ENCODE measurements at regions not wholly inside any gene's neighbourhood (a gene's known extent, or its start where the extent isn't known, plus 50 kb on each side); places are given as distances from the start of the nearest gene placed in this dataset.

- Mint-ChIP-seq H3K4me1 (no peaks in the 10 kb centered on the region), H3K36me3 (ENCODE audit: low read depth) (no peaks in the 10 kb centered on the region), H3K27ac (no peak overlapping the region), H3K9me3 (no peaks in the 10 kb centered on the region), H3K4me3 (no peak overlapping the region), H3K27me3 (ENCODE audit: insufficient read depth, low read depth, poor library complexity) (peaks cover 8% of the 10 kb centered on the region)
- Histone ChIP-seq H3K4me1 (ENCODE audit: insufficient read depth) (no peaks in the 10 kb centered on the region), H3K4me3 (no peak overlapping the region), H4K20me1 (replicated peaks; ENCODE audit: insufficient read depth) (no peaks in the 10 kb centered on the region), H3K4me2 (no peak overlapping the region), H3K27ac (ENCODE audit: low read depth) (no peak overlapping the region), H3F3A (replicated peaks; ENCODE audit: low read depth) (no peaks in the 10 kb centered on the region), H3K9me2 (ENCODE audit: insufficient read depth) (peaks cover 22% of the 10 kb centered on the region), H3K79me2 (replicated peaks; ENCODE audit: insufficient read depth) (no peaks in the 10 kb centered on the region), H3K36me3 (ENCODE audit: insufficient read depth) (no peaks in the 10 kb centered on the region), H3K27me3 (ENCODE audit: insufficient read depth) (no peaks in the 10 kb centered on the region), H2AFZ (no peak overlapping the region)
- ATAC-seq (no peak), DNase-seq (ENCODE audit: low spot score) (no peak)
- TF ChIP-seq NANOG (IDR thresholded peaks at IDR 0.05; ENCODE audit: borderline replicate concordance) (no peak), EZH2phosphoT487 (IDR thresholded peaks at IDR 0.05; ENCODE audit: unreplicated experiment) (no peak), JUNB (IDR thresholded peaks at IDR 0.05; ENCODE audit: unreplicated experiment) (no peak), CREB1 (CRISPR knock-in tag; IDR thresholded peaks at IDR 0.05; ENCODE audit: low read depth) (no peak)
Observed at GRCh38 chr6:14589175-14589574, 471.6 kb downstream of the CD83 start.

- Histone ChIP-seq H3K79me2 (replicated peaks; ENCODE audit: insufficient read depth) (no peaks in the 10 kb centered on the region), H3K27ac (ENCODE audit: low read depth) (no peak overlapping the region), H3K36me3 (ENCODE audit: insufficient read depth) (no peaks in the 10 kb centered on the region), H2AFZ (no peak overlapping the region), H3K27me3 (ENCODE audit: insufficient read depth) (no peaks in the 10 kb centered on the region), H3F3A (replicated peaks; ENCODE audit: low read depth) (no peaks in the 10 kb centered on the region), H3K4me2 (no peak overlapping the region), H3K4me3 (no peak overlapping the region), H4K20me1 (replicated peaks; ENCODE audit: insufficient read depth) (no peaks in the 10 kb centered on the region), H3K4me1 (ENCODE audit: insufficient read depth) (0 out of 2 replicates have a peak, but pooled peaks cover 4% of the 10 kb centered on the region), H3K9me2 (ENCODE audit: insufficient read depth) (peaks cover 22% of the 10 kb centered on the region)
- Mint-ChIP-seq H3K27ac (no peak overlapping the region), H3K27me3 (ENCODE audit: insufficient read depth, low read depth, poor library complexity) (peaks cover 8% of the 10 kb centered on the region), H3K9me3 (no peaks in the 10 kb centered on the region), H3K36me3 (ENCODE audit: low read depth) (no peaks in the 10 kb centered on the region), H3K4me1 (peaks cover 3% of the 10 kb centered on the region; the same call in 2 of the 3 replicates), H3K4me3 (no peak overlapping the region)
- DNase-seq (ENCODE audit: low spot score) (no peak), ATAC-seq (no peak)
- TF ChIP-seq CREB1 (CRISPR knock-in tag; IDR thresholded peaks at IDR 0.05; ENCODE audit: low read depth) (no peak), ETS1 (IDR thresholded peaks at IDR 0.05) (no peak), CTCF (conservative IDR thresholded peaks at IDR 0.05; ENCODE audit: low read depth in 2 of 2) (no peak), POLR2AphosphoS5 (IDR thresholded peaks at IDR 0.05; ENCODE audit: low read depth) (no peak), ZNF114 (CRISPR knock-in tag; IDR thresholded peaks at IDR 0.05) (no peak), NANOG (IDR thresholded peaks at IDR 0.05; ENCODE audit: borderline replicate concordance) (no peak), ZNF462 (CRISPR knock-in tag; IDR thresholded peaks at IDR 0.05) (no peak), STAT1 (IDR thresholded peaks at IDR 0.05; ENCODE audit: unreplicated experiment) (no peak), JUNB (IDR thresholded peaks at IDR 0.05; ENCODE audit: unreplicated experiment) (no peak)
Observed at GRCh38 chr6:14590586-14590985, 473.0 kb downstream of the CD83 start.
